Right hindlimb (tissue), 1 donor: ENCODE measurements at regions not wholly inside any gene's neighbourhood (a gene's known extent, or its start where the extent isn't known, plus 50 kb on each side); places are given as distances from the start of the nearest gene placed in this dataset.
"Not testable (repeated sequence)": the region's sequence is repeated elsewhere in the genome, so short reads cannot be mapped to it uniquely, and the experiment has no call there.

Source experiments
- DNase-seq: peaks from one replicate; pipeline ENCODE4 v3.0.0-alpha.2; 2018

DNA sequence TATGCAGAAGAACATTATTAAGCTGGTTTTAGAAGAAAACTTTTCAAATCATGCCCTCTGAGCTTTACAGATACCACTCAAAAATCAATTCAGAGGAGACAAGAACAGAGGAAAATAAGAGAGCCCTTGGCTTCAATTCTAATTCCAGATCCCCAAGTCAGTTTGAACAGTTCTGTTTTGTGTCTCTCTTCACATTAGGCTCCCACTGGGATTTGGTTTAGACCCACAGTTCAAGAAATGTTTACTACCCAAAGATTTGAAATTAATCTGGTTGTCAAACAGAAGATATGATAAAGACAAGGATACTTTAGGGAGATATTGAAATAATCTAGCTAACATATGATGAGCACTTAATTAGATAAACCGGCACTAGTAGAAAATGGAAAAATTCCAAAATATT is 329.5 kb downstream of the RAD51AP2 start:
- DNase-seq: no peak

DNA sequence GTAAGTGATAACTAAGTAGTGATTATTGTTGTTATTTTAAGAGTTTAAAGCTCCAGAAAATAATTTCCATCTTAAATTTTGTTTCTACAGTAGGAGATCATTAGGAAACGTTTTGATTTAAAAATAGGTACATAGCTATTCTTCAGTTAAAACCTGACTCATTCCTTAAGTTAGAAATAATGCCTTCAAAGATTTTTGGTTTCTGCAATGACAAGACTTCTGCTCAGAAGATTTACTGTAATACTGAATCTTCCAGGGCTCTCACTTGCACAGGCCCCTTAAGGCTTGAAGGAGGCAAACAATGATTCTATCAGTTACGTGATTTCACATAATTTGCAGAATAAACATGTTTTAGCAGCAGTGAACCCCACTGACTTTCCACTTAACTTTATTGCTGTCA is 333.7 kb downstream of the RAD51AP2 start:
- no peak for DNase-seq

DNA sequence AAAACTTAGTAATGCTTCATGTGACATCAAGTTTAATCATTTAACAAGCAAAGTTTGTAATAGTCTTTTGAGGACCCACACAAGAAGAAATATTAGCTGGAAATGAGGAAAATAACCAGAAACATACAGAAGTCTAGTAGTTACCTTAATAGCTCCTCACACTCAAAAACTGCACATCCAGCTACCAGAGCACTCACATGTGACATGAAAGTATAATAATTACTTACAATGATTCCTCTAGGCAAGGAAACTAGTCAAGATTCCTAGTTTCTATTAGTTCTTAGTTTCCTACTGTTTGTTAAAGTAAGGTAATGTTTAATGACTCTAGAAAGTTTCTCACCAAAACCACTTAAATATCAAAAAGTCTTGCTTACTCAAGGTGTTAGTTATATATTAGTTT is 335.8 kb downstream of the RAD51AP2 start:
- no peak for DNase-seq

DNA sequence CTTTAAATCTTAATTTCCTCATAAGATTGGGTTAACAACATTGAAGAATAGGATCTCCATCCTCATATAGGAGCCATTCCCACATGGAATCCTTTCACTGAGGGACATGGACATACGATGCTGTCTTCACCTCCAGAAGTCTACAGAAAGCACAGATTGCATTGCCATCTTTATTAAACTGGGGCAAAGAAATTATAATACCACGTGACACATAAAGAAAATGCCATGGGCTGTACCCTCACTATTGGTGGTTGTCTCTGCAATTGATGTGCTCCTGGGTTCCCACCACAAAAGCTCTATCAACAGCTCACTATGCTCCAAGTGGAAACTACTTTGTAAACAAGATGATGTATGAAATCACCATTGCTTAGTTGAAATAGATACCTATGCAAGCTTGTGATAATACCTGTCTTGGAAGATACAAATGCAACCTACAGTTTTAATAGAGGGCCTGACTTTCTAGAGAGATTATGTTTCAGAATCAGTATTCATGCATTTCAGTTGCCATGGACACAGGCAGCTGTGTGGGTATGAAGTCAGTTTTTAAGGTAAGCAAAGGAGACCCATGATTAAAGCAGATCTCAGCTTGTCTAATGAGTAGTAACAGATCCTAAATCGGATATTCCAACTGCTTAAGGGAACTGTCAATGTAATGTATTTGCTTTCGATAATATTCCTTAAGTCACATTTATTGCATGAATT is 337.0 kb downstream of the RAD51AP2 start:
- DNase-seq: no peak

DNA sequence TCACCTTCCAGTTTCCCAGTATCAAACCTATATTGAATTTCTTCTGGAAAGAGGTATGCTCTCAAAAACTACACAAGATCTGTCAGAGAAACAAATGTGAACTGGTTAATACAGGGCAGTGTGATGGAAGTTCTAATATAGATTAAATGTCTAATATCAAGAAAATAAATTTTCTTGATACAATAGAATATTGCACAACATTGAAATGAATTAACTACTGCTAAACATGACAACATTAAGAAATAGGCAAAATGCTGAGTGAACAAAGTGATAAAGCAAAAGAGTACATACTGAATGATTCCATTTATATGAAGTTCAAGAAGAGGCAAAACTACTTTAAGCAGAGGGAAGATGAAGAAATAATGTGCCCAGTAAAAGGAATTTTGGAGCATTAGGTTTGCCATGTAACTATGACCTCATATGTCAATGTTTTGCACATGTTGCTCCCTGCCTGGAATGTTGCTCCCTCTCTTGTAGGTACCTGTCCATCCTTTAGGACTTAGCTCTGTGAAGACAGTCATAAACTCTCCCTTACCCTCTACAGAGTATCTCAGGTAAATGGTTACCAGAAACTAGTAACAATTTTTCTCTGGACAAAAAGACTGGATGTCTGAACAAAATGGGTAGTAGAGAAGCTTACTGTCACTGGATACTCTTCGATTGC is 339.0 kb downstream of the RAD51AP2 start:
- DNase-seq: no peak

DNA sequence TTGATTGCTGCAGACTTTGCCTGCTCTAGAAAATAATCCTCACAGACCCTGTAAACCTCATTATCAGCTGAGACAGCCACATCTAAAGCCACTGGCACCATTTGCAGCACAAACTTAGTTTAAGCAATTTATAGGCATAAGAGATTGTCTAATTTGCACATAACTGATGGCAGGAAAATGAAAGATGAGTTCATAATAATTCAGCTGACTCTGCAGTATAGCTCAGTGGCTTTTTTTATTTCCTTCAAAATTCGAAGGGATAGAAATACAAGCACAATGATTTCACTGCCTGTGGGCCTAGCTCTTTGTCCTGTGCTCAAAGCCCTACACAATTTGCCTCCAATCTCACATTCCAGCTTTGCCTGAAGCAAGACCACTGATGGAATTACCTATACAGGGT is 341.2 kb downstream of the RAD51AP2 start:
- no peak for DNase-seq

DNA sequence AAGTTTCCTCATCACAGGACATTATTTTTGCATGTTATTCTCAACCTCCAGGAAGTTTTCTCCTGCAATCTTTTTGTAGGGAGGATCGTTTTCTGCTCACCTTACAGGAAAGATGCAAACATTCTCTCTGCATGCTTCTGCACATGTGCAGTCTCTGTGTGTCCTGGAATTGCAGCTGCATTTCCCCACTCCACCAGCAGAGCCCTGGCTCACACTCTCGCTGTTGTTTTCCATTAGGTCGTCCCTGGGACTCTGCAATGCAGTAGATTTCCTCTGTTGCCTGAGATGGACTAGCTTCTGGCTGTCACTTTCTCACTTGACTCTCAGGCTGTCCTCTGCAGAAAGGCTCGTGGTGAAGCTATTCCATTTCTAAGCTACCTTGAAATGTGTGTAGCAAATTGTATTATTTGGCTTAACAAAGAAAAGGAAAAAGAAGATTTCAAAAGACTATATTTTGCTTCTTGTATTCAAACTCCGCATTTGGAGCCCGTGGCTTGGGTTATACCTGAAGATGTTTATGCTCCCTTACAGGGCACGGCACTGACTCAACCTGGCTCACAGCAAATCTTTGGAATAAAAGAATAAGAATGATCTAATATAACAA is 346.7 kb downstream of the RAD51AP2 start:
- peak; percentile 53 for DNase-seq

DNA sequence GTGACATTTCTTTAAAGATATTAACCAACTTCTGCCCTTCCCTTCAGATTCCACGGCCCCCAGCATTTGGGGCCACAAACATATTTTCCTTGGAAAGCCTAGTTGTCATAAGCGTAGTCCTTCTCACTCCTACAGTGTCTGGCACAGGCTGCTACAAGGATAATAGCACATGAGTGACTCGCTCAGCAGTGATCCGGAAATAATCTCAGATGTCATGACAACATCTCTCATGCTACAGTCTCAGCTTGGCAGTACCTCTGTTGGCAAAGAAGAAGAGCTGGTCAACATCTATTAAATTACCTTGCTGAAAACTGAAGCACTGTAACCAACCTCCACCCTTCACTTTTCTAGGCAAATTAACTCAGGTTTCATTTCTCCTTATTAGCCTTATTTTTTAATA is 351.7 kb downstream of the RAD51AP2 start:
- DNase-seq: no peak

DNA sequence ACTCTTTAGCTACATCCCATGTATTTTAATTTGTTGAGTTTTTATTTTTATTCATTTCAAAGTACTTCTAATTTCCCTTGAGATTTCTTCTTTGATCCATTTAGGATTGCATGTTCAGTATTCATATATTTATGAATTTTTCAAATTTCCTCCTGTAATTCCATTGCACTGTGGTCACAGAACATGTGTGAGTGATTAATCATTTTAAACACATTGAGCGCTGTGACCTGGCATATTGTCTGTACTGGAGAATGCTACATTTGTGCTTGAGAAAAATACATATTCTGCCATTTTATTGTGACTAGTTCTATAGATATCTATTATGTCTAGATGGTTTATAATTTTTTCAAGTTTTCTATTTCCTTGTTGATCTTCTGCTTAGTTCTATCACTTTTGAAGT is 353.7 kb downstream of the RAD51AP2 start:
- no peak for DNase-seq

DNA sequence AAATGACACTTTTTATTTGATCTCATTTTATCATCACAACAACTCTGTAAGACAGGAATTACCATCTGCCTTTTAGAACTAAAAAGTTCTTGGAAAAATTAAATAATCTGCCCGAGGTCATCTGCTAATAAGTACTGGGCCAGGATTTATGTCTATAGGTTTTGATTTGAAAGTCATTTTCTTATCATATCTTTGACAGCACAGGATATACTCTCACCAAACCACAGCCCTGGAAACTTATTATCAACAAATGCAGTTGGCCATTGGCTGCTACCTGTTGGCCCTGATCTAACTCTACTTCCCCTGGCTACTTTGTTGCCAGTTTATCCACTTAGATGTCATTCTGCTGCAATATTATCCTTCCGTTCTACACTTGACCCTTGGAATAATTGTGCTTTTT is 354.6 kb downstream of the RAD51AP2 start:
- DNase-seq: no peak

DNA sequence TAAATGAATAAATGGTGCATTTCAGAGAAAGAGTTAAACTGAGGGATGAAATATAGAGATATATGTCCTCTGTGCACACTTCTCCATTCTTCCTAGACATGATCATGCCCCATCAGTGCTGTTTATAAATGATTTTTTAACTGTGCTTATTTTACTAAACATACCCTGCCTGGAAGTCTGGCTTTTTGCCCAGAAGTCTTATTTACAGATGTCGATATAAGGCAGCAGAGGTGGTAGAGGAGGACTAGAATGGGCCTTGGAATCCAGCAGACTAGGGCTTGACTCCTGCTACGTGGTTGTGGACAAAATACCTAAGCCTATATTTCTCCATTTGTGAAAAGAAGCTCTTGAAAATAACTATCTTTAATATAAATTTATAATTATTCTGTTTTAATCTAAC is 355.5 kb downstream of the RAD51AP2 start:
- DNase-seq: no peak

DNA sequence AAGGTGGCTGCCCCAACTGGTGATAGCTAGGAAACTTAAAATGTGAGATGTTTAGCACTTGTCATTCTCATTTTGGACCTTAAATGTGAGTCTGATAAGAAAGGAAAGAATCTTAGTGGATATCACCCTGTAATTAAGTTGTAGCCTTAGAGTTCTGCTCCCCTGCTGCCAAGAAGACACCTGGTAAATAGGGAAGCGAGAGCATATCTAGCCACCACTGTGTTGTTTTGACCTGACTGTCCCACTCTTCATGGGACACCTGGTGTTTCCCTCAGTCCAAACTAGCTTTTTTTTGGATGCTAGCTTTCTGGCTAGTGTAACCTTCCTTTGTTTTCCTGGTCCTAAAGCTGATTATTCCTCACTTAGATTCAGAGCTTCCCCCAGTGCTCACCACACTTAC is 357.6 kb downstream of the RAD51AP2 start:
- DNase-seq: no peak

DNA sequence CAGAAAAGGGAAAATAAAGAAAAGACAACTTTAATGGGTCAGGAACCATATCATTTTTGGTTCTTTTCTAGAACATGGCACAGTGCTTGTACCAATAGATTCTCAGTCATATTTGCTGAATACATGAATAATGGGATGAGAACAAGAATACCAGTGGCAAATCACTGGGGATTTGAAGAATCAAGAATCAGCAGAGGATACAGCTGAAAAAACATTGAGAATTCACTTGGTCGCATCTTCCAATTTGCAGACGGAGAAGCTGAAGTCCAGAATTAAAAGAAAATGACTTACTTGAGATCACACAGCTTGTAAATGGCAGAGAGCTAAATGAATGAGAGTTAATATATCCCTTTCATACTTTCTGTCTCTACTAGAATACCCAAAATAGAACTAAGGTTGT is 362.2 kb downstream of the RAD51AP2 start:
- no peak for DNase-seq

DNA sequence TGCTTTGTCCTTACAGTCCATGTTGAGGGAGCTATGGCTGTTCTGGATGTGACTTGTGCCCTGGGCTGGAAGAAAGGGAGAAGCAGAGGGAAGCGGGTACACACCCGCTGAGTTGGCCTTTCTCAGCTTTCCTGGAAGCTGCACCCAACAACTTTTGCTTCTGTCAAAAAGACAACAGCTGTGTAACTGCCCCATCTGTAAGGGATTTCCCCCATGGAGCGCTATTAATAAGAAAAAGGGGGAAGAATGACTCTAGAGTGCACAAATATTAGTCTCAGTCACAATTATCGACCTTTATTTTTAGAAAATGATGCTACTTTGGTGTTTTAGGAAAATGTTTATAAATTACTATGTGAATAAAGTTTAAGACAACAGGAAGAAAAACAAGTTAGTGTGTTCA is 368.3 kb downstream of the RAD51AP2 start:
- DNase-seq: no peak

DNA sequence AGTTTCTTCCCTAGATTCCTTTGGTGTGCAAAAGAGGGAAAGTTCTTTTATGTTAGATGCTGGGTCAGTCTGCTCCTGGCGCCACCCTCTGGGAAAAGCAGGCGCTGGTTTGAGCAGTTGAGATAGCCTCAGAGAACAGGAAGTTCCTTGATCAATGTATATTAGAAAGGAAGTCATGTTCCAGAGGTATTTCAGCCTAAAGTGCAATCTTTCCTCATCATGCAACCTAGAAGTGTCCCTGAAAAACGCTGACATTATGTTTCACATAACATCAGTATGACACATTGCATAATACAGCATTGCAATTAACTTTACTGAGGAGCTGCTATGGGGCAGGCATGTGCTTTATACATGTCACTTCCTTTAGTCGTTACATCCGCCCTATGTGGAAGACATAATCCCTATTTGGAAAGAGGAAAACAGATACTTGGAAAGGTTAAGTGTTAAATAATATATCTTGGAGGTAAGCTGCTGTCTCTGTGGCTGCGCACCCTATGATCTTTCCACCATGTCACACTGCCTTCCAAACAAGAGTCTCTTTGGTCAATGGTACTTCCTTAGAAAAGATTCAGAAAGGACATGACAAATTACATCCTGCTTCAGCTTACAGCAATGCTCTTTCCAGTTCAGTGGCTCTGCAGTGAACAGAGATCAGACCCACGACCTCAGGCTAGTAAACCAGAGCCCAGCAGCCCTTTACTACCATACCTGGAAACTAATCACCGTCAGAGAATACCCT is 369.7 kb downstream of the RAD51AP2 start:
- no peak for DNase-seq

DNA sequence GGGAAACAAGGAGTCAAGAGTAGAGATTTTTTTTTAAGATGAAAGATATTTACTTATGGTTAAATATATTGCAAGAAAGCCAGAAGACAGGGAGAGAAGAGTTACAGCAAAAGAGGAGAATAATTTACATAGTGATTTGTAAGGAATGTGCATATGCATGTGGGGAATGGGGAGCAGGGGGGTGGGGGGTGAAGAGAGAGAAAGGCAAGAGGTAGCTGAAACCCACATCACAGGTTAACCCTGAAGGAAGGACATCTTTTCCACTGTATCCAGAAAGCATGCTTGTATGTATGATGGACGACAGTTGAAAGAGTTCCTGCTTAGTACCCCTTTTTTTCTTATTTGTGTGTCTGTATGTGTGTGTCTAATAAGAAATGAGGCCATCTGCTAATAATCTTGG is 371.9 kb downstream of the RAD51AP2 start:
- DNase-seq: no peak

DNA sequence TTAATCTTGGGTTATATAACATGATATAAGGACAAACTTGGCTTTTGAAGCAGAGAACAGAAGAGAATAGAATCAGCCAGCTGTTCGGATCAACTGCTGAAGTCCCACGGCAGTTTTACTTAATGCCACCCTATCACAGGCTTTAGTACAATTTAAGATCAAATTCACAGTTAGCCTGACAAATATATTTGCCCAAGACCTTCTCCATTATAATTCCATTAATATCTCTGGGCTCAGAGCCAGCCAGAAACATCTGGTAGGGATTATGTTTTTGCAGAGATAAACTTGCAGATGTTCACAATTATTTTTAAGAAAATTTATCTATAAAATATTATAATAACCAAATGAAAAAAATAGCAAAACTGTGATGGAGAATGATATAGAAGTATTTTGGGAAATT is 381.4 kb downstream of the RAD51AP2 start:
- no peak for DNase-seq

DNA sequence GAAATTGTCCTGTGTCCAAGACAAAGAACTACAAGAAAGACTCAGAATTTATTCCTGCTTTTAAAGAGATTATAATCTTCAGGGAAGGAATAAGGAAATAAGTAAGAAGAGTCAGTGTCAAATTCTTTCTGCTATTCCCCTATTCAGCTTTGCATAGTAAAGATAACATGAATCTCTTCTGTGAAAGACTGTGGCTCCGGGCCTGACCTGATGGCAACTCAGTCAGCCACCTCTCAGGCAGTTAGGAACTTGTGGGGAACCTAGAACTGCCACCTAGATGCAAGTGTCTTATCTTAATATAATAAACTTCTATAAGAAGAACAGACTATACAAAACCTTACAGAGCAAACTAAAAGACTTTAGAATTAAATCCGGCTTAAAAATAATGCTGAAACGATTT is 382.0 kb downstream of the RAD51AP2 start:
- DNase-seq: no peak

DNA sequence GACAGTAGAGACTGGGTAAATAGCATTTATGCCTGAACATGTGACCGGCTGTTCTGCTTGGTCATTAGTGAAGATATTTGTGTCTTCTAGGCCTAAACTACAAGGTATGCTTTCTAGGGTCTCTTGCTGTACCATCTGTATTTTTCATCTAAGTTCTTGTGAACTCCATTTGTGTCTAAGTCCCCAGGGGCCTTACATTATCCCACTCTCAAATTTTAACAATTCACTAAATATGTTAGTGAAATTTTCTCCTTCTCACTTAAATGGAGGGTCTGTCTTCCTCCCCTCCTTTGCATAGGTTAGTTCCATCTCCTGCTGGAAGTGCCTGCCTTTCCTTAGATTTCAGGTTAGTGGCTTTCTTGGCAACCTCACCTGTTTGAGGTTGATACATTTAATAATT is 382.6 kb downstream of the RAD51AP2 start:
- no peak for DNase-seq

DNA sequence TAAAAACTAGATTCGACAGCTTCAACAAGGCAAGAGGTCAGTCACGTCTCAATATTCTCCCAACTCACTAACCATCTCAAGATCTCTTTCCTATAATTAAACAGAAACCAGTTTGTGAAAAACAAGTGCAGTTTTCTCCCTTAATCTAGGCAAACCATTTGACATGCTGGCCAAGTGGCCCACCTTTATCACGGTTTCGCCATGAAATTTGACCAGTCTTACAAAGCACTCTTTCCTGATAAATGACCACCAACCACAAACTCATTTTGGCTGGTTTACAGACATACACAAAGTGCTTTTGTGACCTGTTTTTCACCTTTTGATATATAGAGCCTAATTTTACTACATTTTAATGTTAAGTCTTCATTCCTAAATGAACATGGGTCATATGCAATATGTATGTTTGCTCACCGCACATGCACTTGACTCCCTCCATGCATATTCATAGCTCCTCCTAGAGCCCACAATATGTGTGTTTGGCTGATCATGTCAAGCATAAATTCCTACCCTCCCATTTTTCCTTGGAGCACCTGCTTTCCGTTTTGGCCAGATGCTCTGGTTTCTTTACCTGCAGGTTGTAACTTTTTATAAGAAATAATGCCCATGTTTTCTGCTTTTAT is 385.1 kb downstream of the RAD51AP2 start:
- DNase-seq: no peak

DNA sequence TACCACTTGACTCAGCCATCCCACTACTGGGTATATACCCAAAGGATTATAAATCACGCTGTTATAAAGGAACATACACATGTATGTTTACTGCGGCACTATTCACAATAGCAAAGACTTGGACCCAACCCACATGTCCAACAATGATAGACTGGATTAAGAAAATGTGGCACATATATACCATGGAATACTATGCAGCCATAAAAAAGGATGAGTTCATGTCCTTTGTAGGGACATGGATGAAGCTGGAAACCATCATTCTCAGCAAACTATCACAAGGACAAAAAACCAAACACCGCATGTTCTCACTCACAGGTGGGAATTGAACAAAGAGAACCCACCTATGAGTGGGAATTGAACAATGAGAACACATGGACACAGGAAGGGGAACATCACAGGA is 387.6 kb downstream of the RAD51AP2 start:
- DNase-seq: not testable (repeated sequence)

DNA sequence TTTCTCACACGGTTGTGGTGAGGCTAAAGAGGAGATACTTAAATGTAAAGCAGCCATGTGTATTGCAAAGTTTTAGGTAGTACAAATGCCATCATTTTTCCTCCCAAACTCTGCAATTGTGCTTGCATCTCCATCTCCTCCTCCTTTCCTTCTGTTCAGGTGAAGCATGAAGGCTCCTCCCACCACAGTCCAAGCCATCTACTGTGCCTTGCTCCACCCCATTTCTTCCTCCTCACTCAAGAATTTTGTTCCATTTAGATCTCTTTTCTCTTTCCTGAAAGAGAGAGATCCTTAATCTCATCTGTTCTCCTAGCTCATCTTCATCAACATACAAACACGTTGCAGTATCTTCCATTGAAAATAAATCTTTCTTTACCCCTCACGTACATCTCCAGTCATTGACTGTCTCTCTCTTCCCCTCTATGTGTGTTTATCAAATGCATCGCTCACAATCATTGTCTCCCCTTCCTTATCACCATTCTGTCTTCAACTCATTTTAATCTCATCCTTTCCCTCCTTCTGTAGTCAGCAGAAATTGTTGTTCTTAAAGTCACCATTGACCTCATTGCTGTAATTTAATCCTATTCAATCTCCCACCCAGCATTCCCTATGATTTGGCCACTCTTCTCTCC is 392.1 kb downstream of the RAD51AP2 start:
- no peak for DNase-seq
